Esophagus squamous epithelium (tissue), 5 donors: ENCODE measurements at regions not wholly inside any gene's neighbourhood (a gene's known extent, or its start where the extent isn't known, plus 50 kb on each side); places are given as distances from the start of the nearest gene placed in this dataset.

ENCODE experiments used
- DNase-seq: peaks from one replicate; lab custom pipeline; 2025; lab: John Stamatoyannopoulos, UW
- H3K27ac ChIP-seq, 4 donors: fragments of 200-600 bp; sonication (generic); one replicate each; pipeline ENCODE4 v1.5.1; 2016 to 2019; ENCODE audit warnings: mild to moderate bottlenecking in 1 of 4
- H3K27me3 ChIP-seq, 4 donors: fragments of 200-600 bp; sonication (generic); 1 replicate in 3 of 4; 2 replicates in 1 of 4; pipeline versions ENCODE4 v1.5.1 to v1.6.0; 2017 to 2021; ENCODE audit warnings: antibody characterized with exemption in 1 of 4
- H3K36me3 ChIP-seq, 3 donors: fragments of 200-600 bp; sonication (generic); one replicate each; pipeline ENCODE4 v1.5.1; 2016 to 2019
- H3K4me1 ChIP-seq, 3 donors: fragments of 200-600 bp; sonication (generic); one replicate each; pipeline ENCODE4 v1.5.1; 2017 to 2019
- H3K4me3 ChIP-seq, 4 donors: fragments of 200-600 bp; sonication (generic); 1 replicate in 3 of 4; 2 replicates in 1 of 4; pipeline ENCODE4 v1.5.1; 2016 to 2019; ENCODE audit warnings: mild to moderate bottlenecking in 2 of 4, moderate library complexity in 1 of 4
- H3K9me3 ChIP-seq, 3 donors: fragments of 200-600 bp; sonication (generic); one replicate each; pipeline ENCODE4 v1.5.1; 2016 to 2019
- POLR2A ChIP-seq, 4 donors: fragments of 450-650 bp; IDR thresholded peaks; one replicate each; pipeline ENCODE4 v1.6.1; 2017; ENCODE audit warnings: antibody characterized with exemption in 4 of 4, mild to moderate bottlenecking in 4 of 4, moderate library complexity in 3 of 4
- WGBS, 2 donors: methylation state at CpG; one replicate each; pipeline ENCODE4 v1.1.5; 2018; 5-methylcytosine and 5-hydroxymethylcytosine counted together
- intact Hi-C: fragments of 100-400 bp; cut with DNase I; formaldehyde crosslinking; loops from one replicate; pipeline ENCODE4 v1.15.0; 2022
- TF ChIP-seq, protein P1 (sequence below), 6 experiments: fragments of 450-650 bp in 4 of 6; fragments of 200-600 bp in 2 of 6; sonication (generic) in 2 of 6; IDR thresholded peaks; one replicate each; pipeline ENCODE4 v1.5.1; 2016 to 2019; ENCODE audit warnings: antibody characterized with exemption in 6 of 6, mild to moderate bottlenecking in 4 of 6, moderate library complexity in 4 of 6
- donor health status: DM: yes; HTN: yes; CAD: no.

DNA sequence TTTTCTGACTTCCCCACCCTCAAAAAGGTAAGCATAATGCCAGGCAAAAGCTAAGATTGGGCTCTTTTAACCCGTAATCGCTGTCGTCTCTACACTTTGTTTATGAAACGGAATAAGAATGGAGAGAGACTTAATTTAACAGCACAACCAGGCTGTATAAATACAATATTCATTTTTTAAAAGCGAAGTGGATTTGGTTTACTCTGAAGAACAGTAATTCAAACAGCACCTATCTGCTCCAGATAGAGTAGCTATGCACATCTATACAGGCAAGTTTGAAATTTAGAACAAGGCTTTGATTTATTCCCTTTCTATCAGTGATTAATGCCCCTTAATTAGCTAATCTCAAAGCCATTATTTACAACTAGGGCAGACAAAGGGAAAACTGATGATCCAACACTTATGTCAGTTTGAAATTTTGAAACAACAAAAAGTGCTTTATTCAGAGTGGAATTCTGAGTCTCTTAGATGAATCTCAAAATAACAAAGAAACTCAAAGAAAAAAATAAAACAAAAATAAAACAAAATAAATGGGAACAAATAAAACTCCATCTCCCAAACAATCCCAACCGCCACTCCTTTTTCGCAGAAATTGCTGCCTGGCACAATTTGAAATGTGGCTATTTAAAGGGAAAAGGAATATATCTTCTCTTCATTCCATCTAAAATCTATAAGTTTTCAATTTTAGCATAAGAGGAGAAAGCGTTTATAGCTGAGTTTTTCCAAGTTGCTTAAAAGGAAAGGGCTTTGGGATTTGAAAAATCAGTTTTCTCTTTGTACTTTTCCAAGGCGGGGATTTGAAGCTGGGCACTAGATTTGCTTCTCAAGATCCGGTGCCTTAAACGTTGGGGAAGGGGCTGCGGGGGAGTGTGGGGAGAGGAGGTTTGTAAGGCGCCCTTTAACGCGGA lies 298.6 kb downstream of the PARP8 start:
- H3K27me3 ChIP-seq = peaks cover 0 to 99% (median 47%) of the 10 kb centered on the region in 4 donors

DNA sequence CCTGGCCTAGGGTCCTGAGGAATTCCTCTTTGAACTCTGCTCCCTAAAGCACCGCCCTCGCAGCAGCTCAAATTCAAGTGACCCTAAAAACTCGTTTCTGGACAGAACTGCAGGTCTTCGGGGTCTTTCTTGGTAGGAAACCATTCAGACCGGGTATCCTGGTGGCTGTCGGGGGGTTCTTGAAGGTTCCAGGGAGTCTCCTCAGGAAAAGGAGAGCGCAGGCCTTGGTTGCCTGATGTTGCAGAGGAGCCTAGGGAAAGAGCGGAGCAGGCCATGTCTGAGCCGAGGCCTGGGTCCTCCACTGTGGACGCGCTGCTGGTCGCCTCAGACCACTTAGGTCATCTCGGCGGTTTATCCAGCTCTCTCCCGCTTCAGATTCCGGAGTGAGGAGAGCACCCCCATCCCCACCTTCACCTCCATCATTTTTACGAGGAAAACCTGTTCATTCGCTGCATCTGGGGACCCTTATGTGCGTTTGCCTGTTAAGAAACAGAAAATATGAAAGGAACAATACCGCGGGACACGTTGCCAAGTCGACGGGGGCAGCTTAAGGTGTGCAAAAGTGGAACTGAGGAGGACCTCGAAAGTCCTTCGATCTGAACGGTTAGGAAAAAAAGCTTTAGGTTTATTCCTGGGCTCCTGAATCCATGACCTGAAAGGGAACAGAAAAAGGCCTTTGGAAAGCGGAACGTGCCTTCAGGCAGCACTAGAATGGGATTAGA lies 299.4 kb downstream of the PARP8 start:
- no peak overlapping the region for H3K4me3 ChIP-seq
- TF ChIP-seq, protein P1, sequence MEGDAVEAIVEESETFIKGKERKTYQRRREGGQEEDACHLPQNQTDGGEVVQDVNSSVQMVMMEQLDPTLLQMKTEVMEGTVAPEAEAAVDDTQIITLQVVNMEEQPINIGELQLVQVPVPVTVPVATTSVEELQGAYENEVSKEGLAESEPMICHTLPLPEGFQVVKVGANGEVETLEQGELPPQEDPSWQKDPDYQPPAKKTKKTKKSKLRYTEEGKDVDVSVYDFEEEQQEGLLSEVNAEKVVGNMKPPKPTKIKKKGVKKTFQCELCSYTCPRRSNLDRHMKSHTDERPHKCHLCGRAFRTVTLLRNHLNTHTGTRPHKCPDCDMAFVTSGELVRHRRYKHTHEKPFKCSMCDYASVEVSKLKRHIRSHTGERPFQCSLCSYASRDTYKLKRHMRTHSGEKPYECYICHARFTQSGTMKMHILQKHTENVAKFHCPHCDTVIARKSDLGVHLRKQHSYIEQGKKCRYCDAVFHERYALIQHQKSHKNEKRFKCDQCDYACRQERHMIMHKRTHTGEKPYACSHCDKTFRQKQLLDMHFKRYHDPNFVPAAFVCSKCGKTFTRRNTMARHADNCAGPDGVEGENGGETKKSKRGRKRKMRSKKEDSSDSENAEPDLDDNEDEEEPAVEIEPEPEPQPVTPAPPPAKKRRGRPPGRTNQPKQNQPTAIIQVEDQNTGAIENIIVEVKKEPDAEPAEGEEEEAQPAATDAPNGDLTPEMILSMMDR (IDR thresholded peaks at IDR 0.05) = no peak
- no peak for TF ChIP-seq POLR2A (IDR thresholded peaks at IDR 0.05)
- H3K27ac ChIP-seq = no peak overlapping the region
- intact Hi-C loops = loop anchor here (10.0 kb wide), 1 partner anchor 1689 kb away; no protein-coding TSS in a partner anchor
- no peak for DNase-seq
- 25 to 41% methylated on average over 18 to 23 of the region's 29 CpGs for WGBS, 2 donors
- no peaks in the 10 kb centered on the region for H3K36me3 ChIP-seq
- peaks cover 0 to 99% (median 51%) of the 10 kb centered on the region in 4 donors for H3K27me3 ChIP-seq
- peaks cover 29 to 62% (median 38%) of the 10 kb centered on the region in 3 donors for H3K4me1 ChIP-seq
- no peaks in the 10 kb centered on the region for H3K9me3 ChIP-seq

More for the DNA sequence above, 298.6 kb downstream of the PARP8 start:
- no peak overlapping the region for H3K4me3 ChIP-seq
- no peaks in the 10 kb centered on the region for H3K9me3 ChIP-seq
- H3K27ac ChIP-seq = no peak overlapping the region
- DNase-seq = no peak
- TF ChIP-seq POLR2A (IDR thresholded peaks at IDR 0.05) = no peak
- TF ChIP-seq, protein P1 (IDR thresholded peaks at IDR 0.05) = no peak
- no peaks in the 10 kb centered on the region for H3K36me3 ChIP-seq
- H3K4me1 ChIP-seq = peaks cover 29 to 62% (median 38%) of the 10 kb centered on the region in 3 donors
- 40 to 42% methylated on average over 15 of the region's 15 CpGs for WGBS, 2 donors
- intact Hi-C loops = loop anchor here (5.0 to 10.0 kb wide), 2 partner anchors 1042 to 1690 kb away; no protein-coding TSS in a partner anchor

DNA sequence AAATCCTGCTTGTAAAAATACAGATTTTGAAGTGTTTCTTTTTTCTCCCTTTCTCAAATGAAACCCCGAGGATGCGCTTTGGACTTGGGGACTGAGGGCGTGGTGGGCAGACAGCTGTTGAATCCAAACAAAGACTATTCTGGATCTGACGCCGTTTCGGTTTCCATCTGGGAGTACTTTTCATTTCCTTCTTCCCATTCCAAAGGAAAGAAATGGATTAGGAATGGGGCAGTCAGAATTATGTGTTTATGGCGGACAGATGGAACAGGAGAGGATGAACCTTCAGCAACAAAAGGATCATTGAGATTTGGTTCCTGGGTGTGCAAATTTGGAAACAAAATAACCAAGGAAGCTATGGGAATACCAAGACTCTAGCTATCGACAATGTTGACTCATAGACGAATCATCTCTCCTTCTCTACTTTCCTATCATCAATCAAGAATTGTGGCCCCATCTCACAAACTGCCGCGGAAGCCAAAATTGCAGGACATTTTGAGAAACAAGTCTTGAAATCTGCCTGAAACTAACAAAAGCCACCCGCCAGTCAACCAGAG lies 300.6 kb downstream of the PARP8 start:
- WGBS, 2 donors = 7 to 8% methylated on average over 12 of the region's 12 CpGs
- intact Hi-C loops = loop anchor here (10.0 kb wide), 1 partner anchor 1688 kb away; no protein-coding TSS in a partner anchor
- TF ChIP-seq, protein P1 (IDR thresholded peaks at IDR 0.05) = no peak
- TF ChIP-seq POLR2A (IDR thresholded peaks at IDR 0.05) = no peak
- Histone ChIP-seq H3K27me3 (peaks cover 0 to 98% (median 51%) of the 10 kb centered on the region in 4 donors), H3K27ac (no peak overlapping the region), H3K4me3 (peak overlapping the region in 3 of 4 donors; percentile 31 to 60 (median 44)), H3K4me1 (peaks cover 29 to 62% (median 38%) of the 10 kb centered on the region in 3 donors), H3K36me3 (no peaks in the 10 kb centered on the region), H3K9me3 (no peaks in the 10 kb centered on the region)
- DNase-seq = no peak

DNA sequence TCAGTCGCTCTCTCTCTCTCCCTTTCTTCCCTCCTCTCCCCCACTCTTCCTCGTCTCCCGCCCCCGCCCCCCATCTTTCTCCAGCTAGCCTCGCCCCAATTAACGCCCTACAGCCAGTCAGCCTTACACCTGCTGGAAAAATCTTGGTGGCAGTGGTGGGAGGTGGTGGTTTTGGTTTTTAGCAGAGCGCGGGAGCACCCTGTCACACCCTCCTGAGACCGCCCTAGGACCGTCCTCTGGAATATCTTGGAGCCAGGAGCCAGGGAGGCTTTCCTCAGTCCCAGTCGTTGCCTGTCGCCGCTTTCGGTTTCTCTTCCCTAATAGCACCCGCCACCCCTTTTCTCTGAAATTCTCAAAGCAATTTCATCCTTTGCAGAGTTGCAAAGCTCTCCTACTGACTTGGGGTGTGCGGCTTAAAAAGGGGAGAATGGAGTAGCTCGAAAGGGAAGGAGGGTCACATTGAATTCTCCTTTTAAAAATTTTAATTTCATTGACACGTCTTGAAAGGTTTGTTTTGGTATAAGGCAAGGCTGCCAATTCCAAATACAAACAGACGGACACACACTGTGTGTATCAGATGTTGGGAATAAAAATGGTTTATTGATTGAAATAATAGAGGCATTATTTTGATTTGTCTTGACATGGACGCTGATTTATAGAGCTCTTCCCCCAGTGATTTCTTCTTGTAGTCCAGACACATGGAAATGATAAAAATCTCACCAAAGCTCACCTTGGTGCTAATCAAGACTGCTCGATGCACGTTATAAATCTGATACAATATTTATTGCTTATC lies 301.3 kb downstream of the PARP8 start:
- WGBS, 2 donors = 4 to 8% methylated on average over 13 to 22 of the region's 22 CpGs
- H3K27me3 ChIP-seq = peaks cover 0 to 98% (median 51%) of the 10 kb centered on the region in 4 donors
- H3K27ac ChIP-seq = peak overlapping the region in 1 of 4 donors; percentile 11
- H3K4me3 ChIP-seq = peak overlapping the region in 3 of 4 donors; percentile 31 to 60 (median 44)
- TF ChIP-seq POLR2A (IDR thresholded peaks at IDR 0.05) = no peak
- TF ChIP-seq, protein P1 (IDR thresholded peaks at IDR 0.05) = no peak
- H3K9me3 ChIP-seq = no peaks in the 10 kb centered on the region
- H3K4me1 ChIP-seq = peaks cover 29 to 61% (median 38%) of the 10 kb centered on the region in 3 donors
- intact Hi-C loops = loop anchor here (10.0 kb wide), 1 partner anchor 1687 kb away; no protein-coding TSS in a partner anchor
- DNase-seq = no peak
- no peaks in the 10 kb centered on the region for H3K36me3 ChIP-seq
